PFSK-1 (cell line): ENCODE measurements at regions not wholly inside any gene's neighbourhood (a gene's known extent, or its start where the extent isn't known, plus 50 kb on each side); places are given as distances from the start of the nearest gene placed in this dataset.

Experiments used
- FOXP2 ChIP-seq: optimal IDR thresholded peaks from 2 replicates; pipeline ENCODE3; 2011; ENCODE audit warnings: borderline replicate concordance, control low read depth, inconsistent platforms; ENCODE audit not compliant: insufficient read depth; ENCODE audit errors: extremely low read length, extremely low read depth
- POLR2AphosphoS5 ChIP-seq: IDR thresholded peaks from 2 replicates; pipeline ENCODE4 v1.6.1; 2012; ENCODE audit warnings: low read depth, mild to moderate bottlenecking, control low read depth, low read length, moderate library complexity
- REST ChIP-seq, 2 experiments: IDR thresholded peaks; 2 replicates each; pipeline versions ENCODE4 v1.6.1 to v1.8.0; 2011 to 2012; ENCODE audit warnings: low read depth in 2 of 2, low read length in 2 of 2, control low read depth in 1 of 2, inconsistent platforms in 1 of 2, mild to moderate bottlenecking in 1 of 2, moderate library complexity in 1 of 2; ENCODE audit not compliant: insufficient read depth in 1 of 2
- TAF1 ChIP-seq: IDR thresholded peaks from 2 replicates; pipeline ENCODE4 v1.6.1; 2012; ENCODE audit warnings: low read length, control low read depth, borderline replicate concordance; ENCODE audit not compliant: insufficient read depth

GRCh38 chr18:65522907-65523306 lies 227.9 kb upstream of the CDH7 start:
- TF ChIP-seq TAF1 (no peak), FOXP2 (no peak), REST (IDR thresholded peaks at IDR 0.05; ENCODE audit: insufficient read depth in 1 of 2, low read depth in 2 of 2, low read length in 2 of 2) (no peak), POLR2AphosphoS5 (no peak)
